ENCODE measurements at regions not wholly inside any gene's neighbourhood (a gene's known extent, or its start where the extent isn't known, plus 50 kb on each side); places are given as distances from the start of the nearest gene placed in this dataset.

GRCh38 chr12:83848702-83849101, 1063.9 kb downstream of the SLC6A15 start:
- Histone ChIP-seq H3K9ac (ENCODE audit: low read length) (no peak overlapping the region), H3K4me3 (ENCODE audit: low read depth, low read length) (no peak overlapping the region), H3K9me3 (ENCODE audit: control insufficient read depth, insufficient read depth, low read depth, low read length) (no peaks in the 10 kb centered on the region), H3K4me1 (ENCODE audit: control insufficient read depth, insufficient read depth, low read length) (no peaks in the 10 kb centered on the region), H3K36me3 (ENCODE audit: control insufficient read depth, insufficient read depth, low read length) (no peaks in the 10 kb centered on the region), H3K27me3 (ENCODE audit: control insufficient read depth, insufficient read depth, low read length) (no peaks in the 10 kb centered on the region), H3K27ac (ENCODE audit: low read depth, low read length) (no peak overlapping the region)

- H3K36me3 ChIP-seq (ENCODE audit: control insufficient read depth, insufficient read depth, low read length), result no peaks in the 10 kb centered on the region
- no peak overlapping the region for H3K9ac ChIP-seq (ENCODE audit: low read length)
- H3K9me3 ChIP-seq (ENCODE audit: control insufficient read depth, insufficient read depth, low read depth, low read length), result no peaks in the 10 kb centered on the region
- H3K27me3 ChIP-seq (ENCODE audit: control insufficient read depth, insufficient read depth, low read length), result no peaks in the 10 kb centered on the region
- H3K4me3 ChIP-seq (ENCODE audit: low read depth, low read length), result no peak overlapping the region
- H3K4me1 ChIP-seq (ENCODE audit: control insufficient read depth, insufficient read depth, low read length), result no peaks in the 10 kb centered on the region
- no peak overlapping the region for H3K27ac ChIP-seq (ENCODE audit: low read depth, low read length)
These were observed 1069.1 kb downstream of the SLC6A15 start for GRCh38 chr12:83843541-83843940.

- H3K4me1 ChIP-seq (ENCODE audit: control insufficient read depth, insufficient read depth, low read length), result no peaks in the 10 kb centered on the region
- no peak overlapping the region for H3K9ac ChIP-seq (ENCODE audit: low read length)
- no peaks in the 10 kb centered on the region for H3K9me3 ChIP-seq (ENCODE audit: control insufficient read depth, insufficient read depth, low read depth, low read length)
- H3K27me3 ChIP-seq (ENCODE audit: control insufficient read depth, insufficient read depth, low read length), result no peaks in the 10 kb centered on the region
- H3K36me3 ChIP-seq (ENCODE audit: control insufficient read depth, insufficient read depth, low read length), result no peaks in the 10 kb centered on the region
- no peak overlapping the region for H3K27ac ChIP-seq (ENCODE audit: low read depth, low read length)
- no peak overlapping the region for H3K4me3 ChIP-seq (ENCODE audit: low read depth, low read length)
These were observed 1071.0 kb downstream of the SLC6A15 start for GRCh38 chr12:83841620-83842019.

- no peak overlapping the region for H3K9ac ChIP-seq (ENCODE audit: low read length)
- no peaks in the 10 kb centered on the region for H3K36me3 ChIP-seq (ENCODE audit: control insufficient read depth, insufficient read depth, low read length)
- H3K4me1 ChIP-seq (ENCODE audit: control insufficient read depth, insufficient read depth, low read length), result 0 out of 2 replicates have a peak, but pooled peaks cover 5% of the 10 kb centered on the region
- no peaks in the 10 kb centered on the region for H3K9me3 ChIP-seq (ENCODE audit: control insufficient read depth, insufficient read depth, low read depth, low read length)
- no peak overlapping the region for H3K27ac ChIP-seq (ENCODE audit: low read depth, low read length)
- no peaks in the 10 kb centered on the region for H3K27me3 ChIP-seq (ENCODE audit: control insufficient read depth, insufficient read depth, low read length)
- H3K4me3 ChIP-seq (ENCODE audit: low read depth, low read length), result no peak overlapping the region
These were observed 1084.7 kb downstream of the SLC6A15 start for GRCh38 chr12:83827860-83828259.

- Histone ChIP-seq H3K27ac (ENCODE audit: low read depth, low read length) (no peak overlapping the region), H3K4me3 (ENCODE audit: low read depth, low read length) (no peak overlapping the region), H3K27me3 (ENCODE audit: control insufficient read depth, insufficient read depth, low read length) (no peaks in the 10 kb centered on the region), H3K4me1 (ENCODE audit: control insufficient read depth, insufficient read depth, low read length) (0 out of 2 replicates have a peak, but pooled peaks cover 5% of the 10 kb centered on the region), H3K36me3 (ENCODE audit: control insufficient read depth, insufficient read depth, low read length) (no peaks in the 10 kb centered on the region), H3K9me3 (ENCODE audit: control insufficient read depth, insufficient read depth, low read depth, low read length) (no peaks in the 10 kb centered on the region), H3K9ac (ENCODE audit: low read length) (no peak overlapping the region)
These were observed 1085.4 kb downstream of the SLC6A15 start for GRCh38 chr12:83827193-83827592.

- H3K9me3 ChIP-seq (ENCODE audit: control insufficient read depth, insufficient read depth, low read depth, low read length), result no peaks in the 10 kb centered on the region
- H3K27me3 ChIP-seq (ENCODE audit: control insufficient read depth, insufficient read depth, low read length), result no peaks in the 10 kb centered on the region
- H3K9ac ChIP-seq (ENCODE audit: low read length), result no peak overlapping the region
- H3K4me3 ChIP-seq (ENCODE audit: low read depth, low read length), result no peak overlapping the region
- H3K4me1 ChIP-seq (ENCODE audit: control insufficient read depth, insufficient read depth, low read length), result 0 out of 2 replicates have a peak, but pooled peaks cover 5% of the 10 kb centered on the region
- no peaks in the 10 kb centered on the region for H3K36me3 ChIP-seq (ENCODE audit: control insufficient read depth, insufficient read depth, low read length)
- H3K27ac ChIP-seq (ENCODE audit: low read depth, low read length), result no peak overlapping the region
These were observed 1086.5 kb downstream of the SLC6A15 start for GRCh38 chr12:83826112-83826511.

- Histone ChIP-seq H3K36me3 (ENCODE audit: control insufficient read depth, insufficient read depth, low read length) (no peaks in the 10 kb centered on the region), H3K27me3 (ENCODE audit: control insufficient read depth, insufficient read depth, low read length) (no peaks in the 10 kb centered on the region), H3K9me3 (ENCODE audit: control insufficient read depth, insufficient read depth, low read depth, low read length) (no peaks in the 10 kb centered on the region), H3K27ac (ENCODE audit: low read depth, low read length) (no peak overlapping the region), H3K4me3 (ENCODE audit: low read depth, low read length) (no peak overlapping the region), H3K9ac (ENCODE audit: low read length) (no peak overlapping the region), H3K4me1 (ENCODE audit: control insufficient read depth, insufficient read depth, low read length) (peaks cover 11% of the 10 kb centered on the region; the same call in 1 of the 2 replicates)
These were observed 1089.1 kb downstream of the SLC6A15 start for GRCh38 chr12:83823386-83824045.

GRCh38 chr12:83821967-83822366, 1090.6 kb downstream of the SLC6A15 start:
- H3K27me3 ChIP-seq (ENCODE audit: control insufficient read depth, insufficient read depth, low read length), result no peaks in the 10 kb centered on the region
- H3K36me3 ChIP-seq (ENCODE audit: control insufficient read depth, insufficient read depth, low read length), result no peaks in the 10 kb centered on the region
- peaks cover 5% of the 10 kb centered on the region; the same call in 1 of the 2 replicates for H3K4me1 ChIP-seq (ENCODE audit: control insufficient read depth, insufficient read depth, low read length)
- no peak overlapping the region for H3K9ac ChIP-seq (ENCODE audit: low read length)
- no peak overlapping the region for H3K4me3 ChIP-seq (ENCODE audit: low read depth, low read length)
- no peaks in the 10 kb centered on the region for H3K9me3 ChIP-seq (ENCODE audit: control insufficient read depth, insufficient read depth, low read depth, low read length)
- no peak overlapping the region for H3K27ac ChIP-seq (ENCODE audit: low read depth, low read length)

GRCh38 chr12:83818881-83819280, 1093.7 kb downstream of the SLC6A15 start:
- Histone ChIP-seq H3K9me3 (ENCODE audit: control insufficient read depth, insufficient read depth, low read depth, low read length) (no peaks in the 10 kb centered on the region), H3K9ac (ENCODE audit: low read length) (no peak overlapping the region), H3K4me3 (ENCODE audit: low read depth, low read length) (no peak overlapping the region), H3K27ac (ENCODE audit: low read depth, low read length) (no peak overlapping the region), H3K27me3 (ENCODE audit: control insufficient read depth, insufficient read depth, low read length) (no peaks in the 10 kb centered on the region), H3K36me3 (ENCODE audit: control insufficient read depth, insufficient read depth, low read length) (no peaks in the 10 kb centered on the region), H3K4me1 (ENCODE audit: control insufficient read depth, insufficient read depth, low read length) (peaks cover 5% of the 10 kb centered on the region; the same call in 1 of the 2 replicates)

GRCh38 chr12:83817730-83818129, 1094.9 kb downstream of the SLC6A15 start:
- H3K4me1 ChIP-seq (ENCODE audit: control insufficient read depth, insufficient read depth, low read length), result peaks cover 5% of the 10 kb centered on the region; the same call in 1 of the 2 replicates
- no peak overlapping the region for H3K9ac ChIP-seq (ENCODE audit: low read length)
- no peaks in the 10 kb centered on the region for H3K27me3 ChIP-seq (ENCODE audit: control insufficient read depth, insufficient read depth, low read length)
- H3K36me3 ChIP-seq (ENCODE audit: control insufficient read depth, insufficient read depth, low read length), result no peaks in the 10 kb centered on the region
- no peaks in the 10 kb centered on the region for H3K9me3 ChIP-seq (ENCODE audit: control insufficient read depth, insufficient read depth, low read depth, low read length)
- no peak overlapping the region for H3K4me3 ChIP-seq (ENCODE audit: low read depth, low read length)
- H3K27ac ChIP-seq (ENCODE audit: low read depth, low read length), result no peak overlapping the region

GRCh38 chr12:83808591-83808990, 1104.0 kb downstream of the SLC6A15 start:
- Histone ChIP-seq H3K4me3 (ENCODE audit: low read depth, low read length) (no peak overlapping the region), H3K27ac (ENCODE audit: low read depth, low read length) (no peak overlapping the region), H3K27me3 (ENCODE audit: control insufficient read depth, insufficient read depth, low read length) (no peaks in the 10 kb centered on the region), H3K4me1 (ENCODE audit: control insufficient read depth, insufficient read depth, low read length) (no peaks in the 10 kb centered on the region), H3K9me3 (ENCODE audit: control insufficient read depth, insufficient read depth, low read depth, low read length) (no peaks in the 10 kb centered on the region), H3K36me3 (ENCODE audit: control insufficient read depth, insufficient read depth, low read length) (no peaks in the 10 kb centered on the region), H3K9ac (ENCODE audit: low read length) (no peak overlapping the region)
